Esophagus squamous epithelium (tissue), 4 donors: ENCODE measurements at regions not wholly inside any gene's neighbourhood (a gene's known extent, or its start where the extent isn't known, plus 50 kb on each side); places are given as distances from the start of the nearest gene placed in this dataset.

ENCODE experiments used
- CTCF ChIP-seq, 6 experiments: fragments of 450-650 bp in 4 of 6; fragments of 200-600 bp in 2 of 6; sonication (generic) in 2 of 6; IDR thresholded peaks; one replicate each; pipeline ENCODE4 v1.5.1; 2016 to 2019; ENCODE audit warnings: antibody characterized with exemption in 6 of 6, mild to moderate bottlenecking in 4 of 6, moderate library complexity in 4 of 6
- POLR2A ChIP-seq, 4 donors: fragments of 450-650 bp; IDR thresholded peaks; one replicate each; pipeline ENCODE4 v1.6.1; 2017; ENCODE audit warnings: antibody characterized with exemption in 4 of 4, mild to moderate bottlenecking in 4 of 4, moderate library complexity in 3 of 4

DNA sequence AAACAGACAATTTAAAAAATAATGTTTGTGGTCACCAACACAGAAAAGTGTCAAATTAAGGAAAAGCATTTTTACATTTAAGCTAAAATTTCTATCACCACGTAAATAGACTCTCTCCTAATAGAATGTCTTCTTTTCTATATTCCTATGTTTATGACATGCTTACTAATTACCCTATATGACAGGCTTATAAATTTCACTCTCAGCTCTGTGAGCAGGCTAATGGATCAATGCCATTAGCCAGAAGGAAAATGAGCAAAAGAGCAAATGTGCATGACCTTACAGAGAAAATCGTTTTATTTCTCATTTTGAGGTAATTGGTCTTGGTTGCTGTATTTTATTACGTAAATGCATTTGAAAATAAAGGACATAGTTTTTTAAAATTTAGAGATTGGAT is 209.7 kb downstream of the TMX3 start:
- TF ChIP-seq CTCF (IDR thresholded peaks at IDR 0.05) (no peak), POLR2A (IDR thresholded peaks at IDR 0.05) (no peak)
